22Rv1 (cell line): ENCODE measurements at regions not wholly inside any gene's neighbourhood (a gene's known extent, or its start where the extent isn't known, plus 50 kb on each side); places are given as distances from the start of the nearest gene placed in this dataset.

Experiments
- ZFX ChIP-seq: fragments of 450-650 bp; IDR thresholded peaks from 2 replicates; pipeline ENCODE4 v1.6.1; 2017; ENCODE audit warnings: antibody characterized with exemption, borderline replicate concordance
- TF ChIP-seq, protein P1 (sequence below): fragments of 450-650 bp; IDR thresholded peaks from 2 replicates; pipeline ENCODE4 v1.5.1; 2017; ENCODE audit warnings: mild to moderate bottlenecking

DNA sequence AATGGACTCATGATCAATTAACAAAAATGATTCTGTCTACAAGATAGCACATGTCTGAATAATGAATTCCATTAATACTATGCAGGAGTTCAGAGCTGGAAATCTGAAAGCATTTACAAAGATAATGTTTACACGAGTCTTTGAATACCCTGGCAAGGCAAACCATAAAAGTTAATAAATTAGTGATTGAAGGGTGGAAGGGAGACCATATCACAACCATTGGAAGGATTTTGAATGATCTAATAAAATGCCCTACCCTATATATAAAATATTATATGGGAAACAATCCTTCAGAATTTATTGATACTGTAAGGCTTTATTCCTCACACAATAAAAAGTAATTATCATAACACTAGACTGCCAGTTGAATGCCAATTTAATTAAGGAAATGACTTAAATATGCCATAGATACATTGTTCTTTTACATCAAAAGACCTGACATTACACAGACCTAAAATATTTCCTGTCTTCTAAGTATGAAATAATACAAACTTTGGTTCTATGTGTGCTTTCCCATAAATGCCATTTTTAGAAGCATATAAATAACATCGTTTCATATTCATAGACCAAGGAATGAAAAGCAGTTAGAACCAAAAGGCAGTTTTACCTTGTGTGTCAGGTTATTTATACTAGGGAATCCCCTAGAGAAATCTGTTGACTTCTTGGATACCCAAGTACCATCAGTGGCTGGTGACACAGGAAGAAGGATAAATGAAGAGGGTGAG lies 249.2 kb upstream of the MARCKS start:
- TF ChIP-seq, protein P1, sequence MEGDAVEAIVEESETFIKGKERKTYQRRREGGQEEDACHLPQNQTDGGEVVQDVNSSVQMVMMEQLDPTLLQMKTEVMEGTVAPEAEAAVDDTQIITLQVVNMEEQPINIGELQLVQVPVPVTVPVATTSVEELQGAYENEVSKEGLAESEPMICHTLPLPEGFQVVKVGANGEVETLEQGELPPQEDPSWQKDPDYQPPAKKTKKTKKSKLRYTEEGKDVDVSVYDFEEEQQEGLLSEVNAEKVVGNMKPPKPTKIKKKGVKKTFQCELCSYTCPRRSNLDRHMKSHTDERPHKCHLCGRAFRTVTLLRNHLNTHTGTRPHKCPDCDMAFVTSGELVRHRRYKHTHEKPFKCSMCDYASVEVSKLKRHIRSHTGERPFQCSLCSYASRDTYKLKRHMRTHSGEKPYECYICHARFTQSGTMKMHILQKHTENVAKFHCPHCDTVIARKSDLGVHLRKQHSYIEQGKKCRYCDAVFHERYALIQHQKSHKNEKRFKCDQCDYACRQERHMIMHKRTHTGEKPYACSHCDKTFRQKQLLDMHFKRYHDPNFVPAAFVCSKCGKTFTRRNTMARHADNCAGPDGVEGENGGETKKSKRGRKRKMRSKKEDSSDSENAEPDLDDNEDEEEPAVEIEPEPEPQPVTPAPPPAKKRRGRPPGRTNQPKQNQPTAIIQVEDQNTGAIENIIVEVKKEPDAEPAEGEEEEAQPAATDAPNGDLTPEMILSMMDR = no peak
- TF ChIP-seq ZFX = no peak
